Stimulated activated naive CD4-positive, alpha-beta T cell (primary cell): ENCODE measurements at regions not wholly inside any gene's neighbourhood (a gene's known extent, or its start where the extent isn't known, plus 50 kb on each side); places are given as distances from the start of the nearest gene placed in this dataset.
"Not testable (repeated sequence)": the region's sequence is repeated elsewhere in the genome, so short reads cannot be mapped to it uniquely, and the experiment has no call there.

Experiments
- DNase-seq, 6 experiments: peaks; one replicate each; lab custom pipeline; 2025; lab: John Stamatoyannopoulos, UW

GRCh38 chr3:99586701-99587100 is 51.7 kb upstream of the COL8A1 start:
- no peak for DNase-seq

DNA sequence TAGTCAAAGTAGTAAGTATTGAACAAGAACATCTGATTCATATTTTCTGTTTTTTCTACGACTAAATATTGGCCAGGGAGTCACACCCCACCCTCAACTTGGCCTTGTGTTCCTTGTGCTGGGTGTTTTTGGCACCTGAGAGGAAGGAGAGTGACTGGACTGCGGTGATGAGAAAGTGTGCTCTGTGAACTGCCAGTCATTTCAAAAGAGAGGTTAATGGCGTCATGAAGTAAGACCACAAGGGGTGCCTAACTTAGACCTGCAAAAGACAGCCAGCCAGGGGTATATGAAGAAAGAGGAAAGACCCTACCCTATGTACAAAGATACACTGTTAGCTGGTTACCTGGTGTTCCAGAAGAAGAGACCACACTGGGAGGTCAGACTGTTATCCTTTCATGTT is 58.4 kb upstream of the COL8A1 start:
- DNase-seq, result no peak

DNA sequence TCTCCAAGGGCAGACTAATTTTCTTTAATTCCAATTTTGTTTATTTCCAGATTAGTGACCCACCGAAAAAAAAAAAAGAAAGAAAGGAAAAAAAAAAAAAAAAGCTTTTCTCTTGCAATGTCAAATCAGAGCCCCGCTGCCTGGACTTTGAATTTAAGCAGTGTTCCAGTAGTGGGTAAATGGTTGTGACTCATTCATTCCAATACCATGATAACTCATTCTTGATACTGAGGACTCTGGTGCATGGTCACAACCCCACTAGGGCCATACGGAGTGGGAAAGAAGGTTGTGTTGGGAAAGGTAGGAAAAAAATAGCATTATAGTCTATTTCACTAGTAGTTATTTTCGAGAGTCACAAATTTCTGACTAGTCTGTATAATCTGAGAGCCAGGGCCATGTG is 59.1 kb upstream of the COL8A1 start:
- DNase-seq, result no peak

GRCh38 chr3:99578339-99578970 is 59.9 kb upstream of the COL8A1 start:
- no peak for DNase-seq

GRCh38 chr3:99576904-99577559 is 61.4 kb upstream of the COL8A1 start:
- no peak for DNase-seq

GRCh38 chr3:99575683-99576082 is 62.7 kb upstream of the COL8A1 start:
- DNase-seq, result no peak

DNA sequence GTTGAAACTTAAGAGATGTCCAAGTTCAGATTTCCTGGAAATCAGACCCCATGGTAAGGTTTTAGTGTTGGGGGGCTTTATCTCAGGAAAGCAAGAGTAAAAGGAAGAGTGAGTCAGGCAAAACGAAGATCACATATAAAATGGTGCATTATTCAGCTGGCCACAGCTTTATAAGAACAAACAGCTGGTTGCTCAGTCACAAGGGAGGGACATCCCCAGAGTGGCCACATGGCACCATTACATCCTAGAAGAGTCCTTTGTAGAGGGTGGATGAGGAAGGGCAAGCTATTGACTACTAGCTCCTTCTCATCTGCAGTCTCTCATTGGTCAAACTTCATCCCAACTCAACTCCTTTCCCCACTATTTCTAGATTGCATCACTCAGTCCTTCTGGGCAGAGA is 68.3 kb upstream of the COL8A1 start:
- no peak for DNase-seq

- no peak for DNase-seq
Measured at GRCh38 chr3:99568663-99569335, 69.6 kb upstream of the COL8A1 start.

DNA sequence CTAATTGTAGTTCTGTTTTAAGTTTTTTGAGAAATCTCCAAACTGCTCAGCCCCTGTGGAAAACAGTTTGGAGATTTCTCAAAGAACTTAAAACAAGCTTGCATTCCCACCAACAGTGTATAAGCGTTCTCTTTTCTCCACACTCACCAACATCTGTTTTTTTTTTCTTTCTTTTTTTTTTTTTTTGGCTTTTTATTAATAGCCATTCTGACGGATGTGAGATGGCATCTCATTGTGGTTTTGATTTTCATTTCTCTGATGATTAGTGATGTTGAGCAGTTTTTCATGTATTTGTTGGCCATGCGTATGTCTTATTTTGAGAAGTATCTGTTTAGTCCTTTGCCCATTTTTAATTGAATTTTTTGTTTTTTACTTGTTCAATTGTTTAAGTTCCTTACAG is 73.1 kb upstream of the COL8A1 start:
- DNase-seq, result no peak

GRCh38 chr3:99562990-99563607 is 75.3 kb upstream of the COL8A1 start:
- DNase-seq, result no peak

- DNase-seq, result no peak
Measured at GRCh38 chr3:99562138-99562537, 76.3 kb upstream of the COL8A1 start.

DNA sequence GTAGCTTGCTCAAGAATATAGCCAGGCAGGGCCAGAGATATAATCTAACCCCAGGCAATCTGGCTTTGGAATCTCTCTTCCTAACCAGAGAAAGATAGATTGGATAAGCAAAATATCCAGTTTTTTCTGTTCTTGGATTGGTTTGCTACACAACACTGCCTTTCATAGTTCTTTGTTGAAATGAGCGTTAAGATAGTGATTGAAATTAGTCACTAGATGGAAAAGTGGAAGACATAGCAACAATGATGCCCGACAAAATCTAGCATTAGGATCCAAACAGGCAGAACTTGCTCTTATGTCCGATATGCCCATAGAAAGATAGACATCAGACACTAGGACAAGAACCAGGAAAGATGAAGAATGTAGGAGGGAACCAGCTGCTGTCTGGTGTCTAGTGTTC is 77.3 kb upstream of the COL8A1 start:
- no peak for DNase-seq

- no peak for DNase-seq
Measured at GRCh38 chr3:99559196-99559595, 79.2 kb upstream of the COL8A1 start.

DNA sequence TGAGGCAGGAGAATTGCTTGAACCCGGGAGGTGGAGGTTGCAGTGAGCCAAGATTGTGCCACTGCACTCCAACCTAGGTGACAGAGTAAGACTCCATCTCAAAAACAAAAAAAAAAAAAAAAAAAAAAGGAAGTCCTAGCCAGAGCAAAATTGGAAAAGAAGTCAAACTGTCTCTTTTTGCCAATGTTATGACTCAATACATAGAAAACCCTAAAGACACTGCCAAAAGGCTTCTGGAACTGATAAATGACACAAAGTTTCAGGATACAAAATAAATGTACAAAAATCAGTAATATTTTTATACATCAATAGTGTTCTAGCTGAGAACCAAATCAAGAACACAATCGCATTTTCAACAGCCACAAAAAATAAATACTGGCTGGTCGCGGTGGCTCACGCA is 82.5 kb upstream of the COL8A1 start:
- DNase-seq, result not testable (repeated sequence)

- no peak for DNase-seq
Measured at GRCh38 chr3:99551520-99551919, 86.9 kb upstream of the COL8A1 start.

DNA sequence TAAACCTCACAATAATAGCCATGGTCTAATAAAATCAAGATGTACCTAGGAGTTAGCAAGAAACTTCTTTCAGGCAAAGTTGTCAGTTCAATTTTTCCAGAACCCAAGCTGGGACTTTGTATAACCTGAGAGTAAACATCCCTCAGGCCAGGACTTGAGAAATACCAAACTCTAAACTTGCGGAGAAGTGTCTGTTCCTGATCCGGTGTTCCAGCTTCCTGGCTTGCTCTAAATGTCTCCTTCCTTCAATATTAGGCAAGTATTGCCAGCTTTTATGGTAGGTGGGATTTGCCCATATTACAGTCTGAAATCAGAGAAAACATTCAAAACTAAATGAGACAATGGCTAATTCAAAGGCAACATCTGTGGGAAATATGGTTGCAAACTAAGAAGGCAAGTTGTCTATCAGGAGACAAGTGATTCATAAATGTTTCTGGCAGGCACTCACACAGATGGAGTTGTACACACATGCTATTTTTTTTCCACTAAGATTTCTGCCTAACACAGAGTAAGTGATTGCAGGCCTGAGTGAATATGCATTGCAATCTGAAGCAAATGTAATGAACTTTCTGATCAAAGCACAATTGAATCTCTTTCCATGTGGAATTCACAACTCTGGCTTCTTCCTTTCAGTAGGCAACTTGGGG is 88.3 kb upstream of the COL8A1 start:
- DNase-seq, result no peak

DNA sequence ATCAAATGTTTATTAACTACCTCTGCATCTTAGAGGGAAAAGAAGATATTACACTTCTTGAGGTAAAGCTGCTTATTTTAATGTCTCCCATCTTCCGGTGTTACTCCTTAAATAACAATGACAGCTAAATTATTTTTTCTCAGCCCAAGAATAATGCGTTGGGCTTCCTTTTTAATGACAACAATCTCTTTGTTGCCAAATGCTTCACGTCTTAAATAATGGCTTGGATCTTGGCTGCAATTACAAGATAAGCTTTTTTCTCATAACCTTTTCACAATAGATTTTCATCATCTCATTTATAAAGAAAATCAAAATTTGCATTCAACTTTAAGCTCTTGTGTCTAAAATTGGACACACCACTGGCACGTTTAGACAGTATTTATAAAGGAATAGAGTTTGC is 89.2 kb upstream of the COL8A1 start:
- no peak for DNase-seq

GRCh38 chr3:99548674-99549073 is 89.7 kb upstream of the COL8A1 start:
- DNase-seq, result no peak

DNA sequence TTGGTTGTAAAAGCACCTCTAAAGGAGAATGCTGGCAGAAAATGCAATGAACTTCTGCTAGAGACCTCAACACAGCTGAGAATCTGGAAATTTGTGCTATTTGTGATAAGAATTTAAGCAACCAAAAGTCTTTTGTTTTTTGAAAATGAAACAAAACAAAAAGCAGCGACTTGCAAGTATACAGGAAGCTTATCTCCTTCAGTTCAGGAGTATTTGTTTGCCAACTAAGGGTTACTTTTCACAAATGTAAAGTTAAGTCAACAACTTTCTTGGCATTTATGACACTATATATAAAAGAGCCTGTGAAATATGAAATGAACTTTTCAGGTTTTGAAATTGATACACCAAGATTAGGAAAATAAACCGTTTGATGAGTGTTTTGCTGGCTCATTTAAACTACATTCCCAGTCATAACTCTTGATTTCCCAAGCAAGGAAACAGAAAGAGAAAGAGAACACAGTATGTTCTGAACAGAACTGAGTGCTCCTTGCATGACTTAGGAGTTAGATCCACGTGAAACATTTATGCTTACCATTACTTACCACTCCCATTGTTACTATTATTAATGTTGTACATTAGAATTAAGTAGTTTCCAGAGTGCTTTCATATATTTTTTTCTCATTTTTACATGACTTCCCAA is 92.3 kb upstream of the COL8A1 start:
- no peak for DNase-seq

DNA sequence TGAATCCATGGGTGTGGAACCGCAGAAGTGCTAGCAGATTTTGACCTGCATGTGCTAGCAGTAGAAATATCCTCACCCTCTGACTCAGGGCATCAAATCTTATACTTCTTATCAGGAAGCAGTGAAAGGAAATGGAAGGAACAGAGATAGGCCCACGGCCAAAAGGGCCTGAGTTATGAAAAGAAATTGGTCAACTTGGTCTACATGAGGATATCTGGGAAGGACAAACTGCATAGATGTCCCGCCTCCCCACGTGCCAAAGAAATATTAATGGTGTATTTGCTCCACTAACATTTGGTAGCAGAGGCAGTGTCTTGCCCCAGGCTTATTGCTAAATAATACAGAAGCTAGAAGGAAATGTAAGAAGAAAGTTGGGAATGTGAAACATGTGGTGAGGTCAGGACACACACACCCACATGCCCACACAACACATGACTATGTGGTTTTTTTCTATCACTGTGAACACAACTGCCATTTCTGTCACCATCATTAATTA is 93.6 kb upstream of the COL8A1 start:
- DNase-seq, result no peak

DNA sequence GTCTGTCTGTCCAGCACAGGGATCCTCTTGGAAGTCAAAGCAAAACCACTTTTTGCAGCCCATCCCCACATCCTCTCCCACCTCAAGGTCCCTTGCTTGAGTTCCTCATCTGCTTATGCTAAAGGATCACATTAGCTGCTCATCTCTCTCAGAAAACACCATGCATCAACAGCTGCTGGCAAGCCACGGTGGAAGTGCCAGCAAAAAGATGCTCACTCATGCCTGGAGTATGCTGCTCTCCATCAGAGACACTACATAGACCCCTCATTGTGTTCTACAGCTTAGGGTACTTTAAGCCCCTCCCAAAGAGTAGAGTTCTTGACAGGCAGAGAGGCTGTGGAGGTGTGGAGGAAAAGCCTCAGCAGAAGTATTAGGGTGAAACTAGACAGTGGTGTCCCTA is 94.6 kb upstream of the COL8A1 start:
- no peak for DNase-seq
